Gastrocnemius medialis (tissue), 4 donors: ENCODE measurements at regions not wholly inside any gene's neighbourhood (a gene's known extent, or its start where the extent isn't known, plus 50 kb on each side); places are given as distances from the start of the nearest gene placed in this dataset.

Source experiments
- ATAC-seq, 2 donors: fragments of 150-250 bp; one replicate each; pipeline ENCODE4 v1.9.1; 2016
- DNase-seq, 2 donors: peaks; one replicate each; pipeline ENCODE4 v3.0.0-alpha.2; 2019
- H3K27ac ChIP-seq, 4 donors: fragments of 200-600 bp; sonication (generic); 1 replicate in 1 of 4; 2 replicates in 3 of 4; pipeline ENCODE4 v1.5.1; 2016 to 2018; ENCODE audit warnings: mild to moderate bottlenecking in 2 of 4, moderate library complexity in 1 of 4
- H3K27me3 ChIP-seq, 3 donors: fragments of 200-600 bp; sonication (generic) in 2 of 3; 1 replicate in 1 of 3; 2 replicates in 2 of 3; pipeline versions ENCODE4 v1.5.1 to v1.6.0; 2016 to 2019; ENCODE audit warnings: mild to moderate bottlenecking in 1 of 3, moderate library complexity in 1 of 3
- H3K36me3 ChIP-seq, 2 donors: fragments of 200-600 bp; sonication (generic) in 1 of 2; one replicate each; pipeline ENCODE4 v1.5.1; 2017 to 2018
- H3K4me1 ChIP-seq, 2 donors: fragments of 200-600 bp; sonication (generic) in 1 of 2; one replicate each; pipeline ENCODE4 v1.5.1; 2016 to 2017; ENCODE audit warnings: mild to moderate bottlenecking in 2 of 2
- H3K4me3 ChIP-seq, 4 donors: fragments of 200-600 bp; sonication (generic) in 3 of 4; 1 replicate in 1 of 4; 2 replicates in 3 of 4; pipeline ENCODE4 v1.5.1; 2016 to 2019; ENCODE audit warnings: mild to moderate bottlenecking in 2 of 4
- H3K9me3 ChIP-seq, 3 donors: fragments of 200-600 bp; sonication (generic) in 2 of 3; 1 replicate in 1 of 3; 2 replicates in 2 of 3; pipeline ENCODE4 v1.5.1; 2016 to 2019
- CTCF ChIP-seq, 5 experiments: fragments of 450-650 bp in 3 of 5; fragments of 200-600 bp in 2 of 5; sonication (generic) in 2 of 5; IDR thresholded peaks in 4 of 5; conservative IDR thresholded peaks in 1 of 5; 1 replicate in 4 of 5; 2 replicates in 1 of 5; pipeline ENCODE4 v1.5.1; 2016 to 2019; ENCODE audit warnings: antibody characterized with exemption in 5 of 5, mild to moderate bottlenecking in 3 of 5, moderate library complexity in 3 of 5
- POLR2A ChIP-seq, 2 donors: fragments of 450-650 bp; IDR thresholded peaks; one replicate each; pipeline ENCODE4 v1.6.1; 2017; ENCODE audit warnings: antibody characterized with exemption in 2 of 2, mild to moderate bottlenecking in 2 of 2, moderate library complexity in 2 of 2
- in situ Hi-C, 4 donors: fragments of 200-750 bp; cut with MboI; loops; one replicate each; pipeline versions ENCODE4 v1.15.0 to v1.8.0; 2017; ENCODE audit warnings: low sequenced_read_pairs in 4 of 4
- intact Hi-C: fragments of 100-400 bp; cut with DNase I; formaldehyde crosslinking; loops from one replicate; pipeline ENCODE4 v1.15.1; 2023; ENCODE audit warnings: low total_unique reads

GRCh38 chr5:74226716-74227485 is 413.6 kb downstream of the ENC1 start:
- TF ChIP-seq POLR2A (IDR thresholded peaks at IDR 0.05) (no peak), CTCF (IDR thresholded peaks at IDR 0.05 in 4 of 5, conservative IDR thresholded peaks at IDR 0.05 in 1 of 5) (no peak)
- Histone ChIP-seq H3K27ac (no peak overlapping the region), H3K4me3 (no peak overlapping the region), H3K9me3 (no peaks in the 10 kb centered on the region), H3K27me3 (no peaks in the 10 kb centered on the region), H3K36me3 (no peaks in the 10 kb centered on the region), H3K4me1 (peaks cover 11 to 16% of the 10 kb centered on the region in 2 donors)
- ATAC-seq (peak; percentile 71 to 94), DNase-seq (peak; percentile 31 to 34)
- in situ Hi-C loops = no loop called here
- intact Hi-C loops = no loop called here

GRCh38 chr5:74225587-74225986 is 414.9 kb downstream of the ENC1 start:
- Histone ChIP-seq H3K27ac (no peak overlapping the region), H3K9me3 (no peaks in the 10 kb centered on the region), H3K36me3 (no peaks in the 10 kb centered on the region), H3K4me1 (peaks cover 11 to 16% of the 10 kb centered on the region in 2 donors), H3K27me3 (no peaks in the 10 kb centered on the region), H3K4me3 (no peak overlapping the region)
- intact Hi-C loops (no loop called here), in situ Hi-C loops (no loop called here)
- TF ChIP-seq CTCF (IDR thresholded peaks at IDR 0.05 in 4 of 5, conservative IDR thresholded peaks at IDR 0.05 in 1 of 5) = no peak
- TF ChIP-seq POLR2A (IDR thresholded peaks at IDR 0.05) = no peak
- ATAC-seq (no peak), DNase-seq (no peak)

- peaks cover 11 to 16% of the 10 kb centered on the region in 2 donors for H3K4me1 ChIP-seq
- intact Hi-C loops = no loop called here
- no peak overlapping the region for H3K27ac ChIP-seq
- in situ Hi-C loops = loop anchor here in 2 of 4 donors (25.0 kb wide), 1 partner anchor 413 kb away; the partner anchor contains the start of gene ENC1 (in 2 of the 2)
- TF ChIP-seq CTCF (IDR thresholded peaks at IDR 0.05 in 4 of 5, conservative IDR thresholded peaks at IDR 0.05 in 1 of 5) (no peak), POLR2A (IDR thresholded peaks at IDR 0.05) (no peak)
- no peaks in the 10 kb centered on the region for H3K36me3 ChIP-seq
- ATAC-seq (no peak), DNase-seq (no peak)
- H3K27me3 ChIP-seq = no peaks in the 10 kb centered on the region
- H3K9me3 ChIP-seq = no peaks in the 10 kb centered on the region
- H3K4me3 ChIP-seq = no peak overlapping the region
Measured at GRCh38 chr5:74224331-74224730, 416.2 kb downstream of the ENC1 start.

GRCh38 chr5:74222806-74223205 is 417.7 kb downstream of the ENC1 start:
- no peak overlapping the region for H3K4me3 ChIP-seq
- peaks cover 11 to 16% of the 10 kb centered on the region in 2 donors for H3K4me1 ChIP-seq
- intact Hi-C loops = no loop called here
- no peak for TF ChIP-seq POLR2A (IDR thresholded peaks at IDR 0.05)
- TF ChIP-seq CTCF (IDR thresholded peaks at IDR 0.05 in 4 of 5, conservative IDR thresholded peaks at IDR 0.05 in 1 of 5) = no peak
- in situ Hi-C loops = loop anchor here in 2 of 4 donors (25.0 kb wide), 1 partner anchor 414 kb away; the partner anchor contains the start of gene ENC1 (in 2 of the 2)
- H3K27ac ChIP-seq = no peak overlapping the region
- H3K27me3 ChIP-seq = no peaks in the 10 kb centered on the region
- ATAC-seq = no peak
- no peak for DNase-seq
- no peaks in the 10 kb centered on the region for H3K36me3 ChIP-seq
- no peaks in the 10 kb centered on the region for H3K9me3 ChIP-seq
